Ascending aorta (tissue), 2 donors: ENCODE measurements at regions not wholly inside any gene's neighbourhood (a gene's known extent, or its start where the extent isn't known, plus 50 kb on each side); places are given as distances from the start of the nearest gene placed in this dataset.

Experiments used
- DNase-seq, 2 donors: peaks; one replicate each; pipeline ENCODE4 v3.0.0-alpha.2; 2019; ENCODE audit warnings: low spot score in 2 of 2
- H3K27ac ChIP-seq, 2 donors: fragments of 200-600 bp; sonication (generic); one replicate each; pipeline ENCODE4 v1.5.1; 2016 to 2017; ENCODE audit warnings: mild to moderate bottlenecking in 1 of 2
- H3K27me3 ChIP-seq: fragments of 200-600 bp; sonication (generic); one replicate; pipeline ENCODE4 v1.5.1; 2017
- H3K36me3 ChIP-seq, 2 donors: fragments of 200-600 bp; sonication (generic); one replicate each; pipeline ENCODE4 v1.5.1; 2016
- H3K4me1 ChIP-seq, 2 donors: fragments of 200-600 bp; sonication (generic); one replicate each; pipeline ENCODE4 v1.5.1; 2016 to 2017; ENCODE audit warnings: mild to moderate bottlenecking in 1 of 2
- H3K4me3 ChIP-seq, 2 donors: fragments of 200-600 bp; sonication (generic); one replicate each; pipeline ENCODE4 v1.5.1; 2016 to 2017; ENCODE audit warnings: mild to moderate bottlenecking in 1 of 2
- H3K9me3 ChIP-seq, 2 donors: fragments of 200-600 bp; sonication (generic); one replicate each; pipeline ENCODE4 v1.5.1; 2016
- intact Hi-C: fragments of 100-400 bp; cut with DNase I; formaldehyde crosslinking; loops from one replicate; pipeline ENCODE4 v1.15.1; 2023
- TF ChIP-seq, protein P1 (sequence below), 3 experiments: fragments of 200-600 bp in 2 of 3; fragments of 450-650 bp in 1 of 3; sonication (generic) in 2 of 3; IDR thresholded peaks; one replicate each; pipeline ENCODE4 v1.5.1; 2016 to 2019; ENCODE audit warnings: antibody characterized with exemption in 3 of 3, mild to moderate bottlenecking in 1 of 3, moderate library complexity in 1 of 3

DNA sequence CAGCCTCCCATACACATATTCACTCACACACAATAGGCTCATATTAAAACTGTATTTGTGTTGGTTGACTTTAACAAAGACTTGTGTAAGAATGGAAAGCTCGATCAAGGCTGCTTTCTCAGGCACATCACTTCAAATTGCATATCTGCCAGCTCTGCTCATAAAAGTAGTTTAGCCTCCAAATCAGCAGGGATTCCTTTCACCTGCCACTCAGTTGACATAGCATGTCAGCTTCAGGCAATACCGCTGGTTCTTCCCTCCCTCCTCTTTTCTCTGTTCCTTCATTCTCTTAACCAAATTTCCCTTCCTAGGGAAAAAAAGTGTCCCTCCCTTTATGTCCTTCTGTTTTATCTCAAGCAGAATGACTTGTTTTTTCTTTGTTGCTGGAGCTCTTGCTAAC, 450.4 kb upstream of the LARGE1 start:
- Histone ChIP-seq H3K9me3 (peaks cover 0 to 7% of the 10 kb centered on the region in 2 donors), H3K27me3 (no peaks in the 10 kb centered on the region), H3K4me3 (no peak overlapping the region), H3K27ac (no peak overlapping the region), H3K4me1 (no peaks in the 10 kb centered on the region), H3K36me3 (no peaks in the 10 kb centered on the region)
- DNase-seq: no peak
- TF ChIP-seq, protein P1, sequence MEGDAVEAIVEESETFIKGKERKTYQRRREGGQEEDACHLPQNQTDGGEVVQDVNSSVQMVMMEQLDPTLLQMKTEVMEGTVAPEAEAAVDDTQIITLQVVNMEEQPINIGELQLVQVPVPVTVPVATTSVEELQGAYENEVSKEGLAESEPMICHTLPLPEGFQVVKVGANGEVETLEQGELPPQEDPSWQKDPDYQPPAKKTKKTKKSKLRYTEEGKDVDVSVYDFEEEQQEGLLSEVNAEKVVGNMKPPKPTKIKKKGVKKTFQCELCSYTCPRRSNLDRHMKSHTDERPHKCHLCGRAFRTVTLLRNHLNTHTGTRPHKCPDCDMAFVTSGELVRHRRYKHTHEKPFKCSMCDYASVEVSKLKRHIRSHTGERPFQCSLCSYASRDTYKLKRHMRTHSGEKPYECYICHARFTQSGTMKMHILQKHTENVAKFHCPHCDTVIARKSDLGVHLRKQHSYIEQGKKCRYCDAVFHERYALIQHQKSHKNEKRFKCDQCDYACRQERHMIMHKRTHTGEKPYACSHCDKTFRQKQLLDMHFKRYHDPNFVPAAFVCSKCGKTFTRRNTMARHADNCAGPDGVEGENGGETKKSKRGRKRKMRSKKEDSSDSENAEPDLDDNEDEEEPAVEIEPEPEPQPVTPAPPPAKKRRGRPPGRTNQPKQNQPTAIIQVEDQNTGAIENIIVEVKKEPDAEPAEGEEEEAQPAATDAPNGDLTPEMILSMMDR (IDR thresholded peaks at IDR 0.05): no peak
- intact Hi-C loops: no loop called here

DNA sequence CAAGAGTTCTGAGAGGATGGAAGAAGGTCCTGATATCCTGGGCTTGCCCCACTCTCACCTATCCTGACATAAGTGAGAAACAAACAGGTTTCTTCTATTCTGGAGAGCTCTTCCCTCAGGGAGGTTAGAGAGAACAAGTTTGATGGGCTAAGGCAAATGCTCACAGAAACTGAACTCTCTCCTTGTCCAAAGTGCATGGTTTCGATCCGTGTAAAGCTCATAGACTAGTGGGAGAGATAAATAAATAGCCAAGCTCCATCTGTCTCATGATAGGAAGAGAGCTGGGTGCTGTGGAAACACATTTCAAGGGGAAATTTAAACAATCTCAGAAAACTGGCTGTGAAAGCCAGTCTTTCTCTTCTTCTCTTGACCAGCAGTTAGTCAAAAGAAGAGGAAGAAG, 459.5 kb upstream of the LARGE1 start:
- TF ChIP-seq, protein P1 (IDR thresholded peaks at IDR 0.05): no peak
- no peaks in the 10 kb centered on the region for H3K4me1 ChIP-seq
- H3K36me3 ChIP-seq: no peaks in the 10 kb centered on the region
- intact Hi-C loops: no loop called here
- H3K4me3 ChIP-seq: no peak overlapping the region
- no peak for DNase-seq
- no peaks in the 10 kb centered on the region for H3K9me3 ChIP-seq
- no peaks in the 10 kb centered on the region for H3K27me3 ChIP-seq
- H3K27ac ChIP-seq: no peak overlapping the region

DNA sequence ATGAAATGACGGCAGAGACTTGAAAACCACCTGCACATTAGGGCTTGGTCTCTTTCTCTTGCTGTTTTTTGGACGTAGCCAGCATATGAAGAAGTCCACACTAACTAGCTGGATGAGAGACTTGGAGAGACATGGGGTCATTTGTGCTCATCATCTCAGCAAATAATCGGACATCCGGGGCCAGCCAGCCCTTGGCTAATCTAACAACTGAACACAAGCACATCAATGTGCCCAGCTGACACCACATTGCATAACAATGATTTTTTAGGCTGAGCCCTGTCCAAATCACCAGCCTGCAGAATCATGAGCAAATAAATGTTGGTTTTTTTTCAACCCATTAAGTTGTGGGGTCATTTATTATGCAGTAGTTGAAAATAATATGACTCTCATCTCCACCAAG, 460.3 kb upstream of the LARGE1 start:
- TF ChIP-seq, protein P1 (IDR thresholded peaks at IDR 0.05): no peak
- Histone ChIP-seq H3K4me3 (no peak overlapping the region), H3K4me1 (no peaks in the 10 kb centered on the region), H3K27ac (no peak overlapping the region), H3K9me3 (no peaks in the 10 kb centered on the region), H3K27me3 (no peaks in the 10 kb centered on the region), H3K36me3 (no peaks in the 10 kb centered on the region)
- intact Hi-C loops: no loop called here
- no peak for DNase-seq

DNA sequence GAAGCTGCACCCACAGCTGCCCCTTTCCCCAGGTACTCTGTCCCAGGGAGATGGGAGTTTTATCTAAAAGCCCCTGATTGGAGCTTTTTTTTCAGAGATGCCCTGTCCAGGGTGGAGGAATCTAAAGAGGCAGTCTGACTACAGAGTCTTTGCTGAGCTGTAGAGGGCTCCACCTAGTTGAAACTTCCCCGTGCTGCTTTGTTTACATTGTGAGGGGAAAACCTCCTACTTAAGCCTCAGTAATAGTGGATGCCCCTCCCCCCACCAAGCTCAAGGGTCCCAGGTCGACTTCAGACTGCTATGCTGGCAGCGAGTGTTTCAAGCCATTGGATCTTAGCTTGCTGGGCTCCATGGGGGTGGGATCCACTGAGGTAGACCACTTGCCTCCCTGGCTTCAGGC, 470.1 kb upstream of the LARGE1 start:
- Histone ChIP-seq H3K27ac (no peak overlapping the region), H3K4me1 (no peaks in the 10 kb centered on the region), H3K4me3 (no peak overlapping the region), H3K27me3 (no peaks in the 10 kb centered on the region), H3K9me3 (no peaks in the 10 kb centered on the region), H3K36me3 (no peaks in the 10 kb centered on the region)
- DNase-seq: no peak
- intact Hi-C loops: no loop called here
- TF ChIP-seq, protein P1 (IDR thresholded peaks at IDR 0.05): no peak

DNA sequence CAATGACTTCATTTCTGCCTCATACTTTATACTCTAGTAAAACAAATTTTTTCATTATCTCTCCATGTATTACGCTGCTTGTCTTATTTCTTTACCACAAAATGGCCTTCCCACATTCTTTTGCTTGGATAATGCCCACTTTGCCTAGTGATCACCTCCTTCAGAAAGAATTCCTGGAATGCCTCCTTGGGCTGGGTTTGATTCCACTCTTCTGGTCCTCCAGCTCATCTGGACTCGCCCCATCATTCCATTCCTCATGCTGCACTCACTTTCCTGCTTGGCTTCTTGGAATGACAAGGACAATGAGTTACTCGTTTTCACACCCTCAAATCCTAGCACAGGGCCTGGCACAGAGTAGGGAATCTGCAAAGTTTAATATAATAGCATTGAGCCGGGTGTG, 475.1 kb upstream of the LARGE1 start:
- Histone ChIP-seq H3K27ac (no peak overlapping the region), H3K27me3 (no peaks in the 10 kb centered on the region), H3K4me3 (no peak overlapping the region), H3K9me3 (no peaks in the 10 kb centered on the region), H3K4me1 (no peaks in the 10 kb centered on the region), H3K36me3 (no peaks in the 10 kb centered on the region)
- TF ChIP-seq, protein P1 (IDR thresholded peaks at IDR 0.05): no peak
- intact Hi-C loops: no loop called here
- no peak for DNase-seq

DNA sequence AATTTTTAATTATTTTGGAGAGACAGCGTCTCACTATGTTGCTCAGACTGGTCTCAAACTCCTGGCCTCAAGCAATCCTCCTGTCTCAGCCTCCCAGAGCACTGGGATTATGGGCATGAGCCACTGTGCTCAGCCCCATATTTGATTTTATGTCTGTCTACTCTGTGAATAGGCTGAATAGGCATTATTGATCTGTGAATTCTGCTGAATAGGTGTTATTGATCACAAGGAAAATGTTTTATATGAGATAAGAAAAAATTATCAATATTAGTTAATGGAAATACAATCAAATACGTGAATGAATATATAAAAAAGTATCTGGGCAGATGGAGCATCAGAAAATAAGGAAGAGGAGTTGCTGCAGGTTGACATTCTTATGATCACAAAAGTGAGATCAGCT, 483.4 kb upstream of the LARGE1 start:
- DNase-seq: no peak
- Histone ChIP-seq H3K9me3 (no peaks in the 10 kb centered on the region), H3K27ac (no peak overlapping the region), H3K36me3 (no peaks in the 10 kb centered on the region), H3K4me3 (no peak overlapping the region), H3K4me1 (no peaks in the 10 kb centered on the region), H3K27me3 (no peaks in the 10 kb centered on the region)
- TF ChIP-seq, protein P1 (IDR thresholded peaks at IDR 0.05): no peak
- intact Hi-C loops: no loop called here
